ENCODE measurements at regions not wholly inside any gene's neighbourhood (a gene's known extent, or its start where the extent isn't known, plus 50 kb on each side); places are given as distances from the start of the nearest gene placed in this dataset.

DNA sequence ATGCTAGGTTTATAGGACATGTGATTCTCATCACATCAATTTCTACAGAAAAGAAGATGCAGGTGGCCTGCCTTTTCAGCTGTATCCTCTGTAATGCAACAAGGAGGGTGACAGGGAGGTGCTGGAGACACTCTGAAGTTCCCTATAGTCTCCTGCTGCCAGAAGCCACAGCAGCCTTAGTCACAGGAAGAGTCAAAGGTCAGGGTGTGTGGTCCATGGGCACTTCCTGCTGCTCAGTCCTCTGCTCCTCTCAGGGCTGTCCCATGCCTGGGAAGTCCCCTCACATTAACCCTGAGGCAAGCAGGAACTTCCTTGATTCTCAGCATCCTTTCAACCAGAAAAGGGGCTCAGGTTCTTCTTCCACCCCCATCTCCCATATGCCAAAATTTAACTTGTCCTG lies 144.8 kb upstream of the FOXA2 start:
- TF ChIP-seq, protein P1, sequence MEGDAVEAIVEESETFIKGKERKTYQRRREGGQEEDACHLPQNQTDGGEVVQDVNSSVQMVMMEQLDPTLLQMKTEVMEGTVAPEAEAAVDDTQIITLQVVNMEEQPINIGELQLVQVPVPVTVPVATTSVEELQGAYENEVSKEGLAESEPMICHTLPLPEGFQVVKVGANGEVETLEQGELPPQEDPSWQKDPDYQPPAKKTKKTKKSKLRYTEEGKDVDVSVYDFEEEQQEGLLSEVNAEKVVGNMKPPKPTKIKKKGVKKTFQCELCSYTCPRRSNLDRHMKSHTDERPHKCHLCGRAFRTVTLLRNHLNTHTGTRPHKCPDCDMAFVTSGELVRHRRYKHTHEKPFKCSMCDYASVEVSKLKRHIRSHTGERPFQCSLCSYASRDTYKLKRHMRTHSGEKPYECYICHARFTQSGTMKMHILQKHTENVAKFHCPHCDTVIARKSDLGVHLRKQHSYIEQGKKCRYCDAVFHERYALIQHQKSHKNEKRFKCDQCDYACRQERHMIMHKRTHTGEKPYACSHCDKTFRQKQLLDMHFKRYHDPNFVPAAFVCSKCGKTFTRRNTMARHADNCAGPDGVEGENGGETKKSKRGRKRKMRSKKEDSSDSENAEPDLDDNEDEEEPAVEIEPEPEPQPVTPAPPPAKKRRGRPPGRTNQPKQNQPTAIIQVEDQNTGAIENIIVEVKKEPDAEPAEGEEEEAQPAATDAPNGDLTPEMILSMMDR (conservative IDR thresholded peaks at IDR 0.05; ENCODE audit: low read depth, low read length): no peak
- TF ChIP-seq MAFK (IDR thresholded peaks at IDR 0.05; ENCODE audit: low read depth, low read length): no peak
- TF ChIP-seq RAD21 (IDR thresholded peaks at IDR 0.05; ENCODE audit: low read length): no peak
- TF ChIP-seq POLR2A (IDR thresholded peaks at IDR 0.05; ENCODE audit: low read depth, low read length): no peak
- TF ChIP-seq MAZ (IDR thresholded peaks at IDR 0.05; ENCODE audit: borderline replicate concordance, low read depth, low read length): no peak
- no peak for TF ChIP-seq CHD1 (IDR thresholded peaks at IDR 0.05; ENCODE audit: low read depth, low read length)
- TF ChIP-seq, protein P2, sequence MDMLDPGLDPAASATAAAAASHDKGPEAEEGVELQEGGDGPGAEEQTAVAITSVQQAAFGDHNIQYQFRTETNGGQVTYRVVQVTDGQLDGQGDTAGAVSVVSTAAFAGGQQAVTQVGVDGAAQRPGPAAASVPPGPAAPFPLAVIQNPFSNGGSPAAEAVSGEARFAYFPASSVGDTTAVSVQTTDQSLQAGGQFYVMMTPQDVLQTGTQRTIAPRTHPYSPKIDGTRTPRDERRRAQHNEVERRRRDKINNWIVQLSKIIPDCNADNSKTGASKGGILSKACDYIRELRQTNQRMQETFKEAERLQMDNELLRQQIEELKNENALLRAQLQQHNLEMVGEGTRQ (IDR thresholded peaks at IDR 0.05; ENCODE audit: low read depth, low read length): no peak
- TF ChIP-seq MXI1 (IDR thresholded peaks at IDR 0.05; ENCODE audit: borderline replicate concordance, low read depth, low read length): no peak
- TF ChIP-seq SMC3 (IDR thresholded peaks at IDR 0.05; ENCODE audit: low read depth, low read length): no peak
- no peak for TF ChIP-seq CEBPB (IDR thresholded peaks at IDR 0.05; ENCODE audit: low read depth, low read length)
- TF ChIP-seq, protein P3, sequence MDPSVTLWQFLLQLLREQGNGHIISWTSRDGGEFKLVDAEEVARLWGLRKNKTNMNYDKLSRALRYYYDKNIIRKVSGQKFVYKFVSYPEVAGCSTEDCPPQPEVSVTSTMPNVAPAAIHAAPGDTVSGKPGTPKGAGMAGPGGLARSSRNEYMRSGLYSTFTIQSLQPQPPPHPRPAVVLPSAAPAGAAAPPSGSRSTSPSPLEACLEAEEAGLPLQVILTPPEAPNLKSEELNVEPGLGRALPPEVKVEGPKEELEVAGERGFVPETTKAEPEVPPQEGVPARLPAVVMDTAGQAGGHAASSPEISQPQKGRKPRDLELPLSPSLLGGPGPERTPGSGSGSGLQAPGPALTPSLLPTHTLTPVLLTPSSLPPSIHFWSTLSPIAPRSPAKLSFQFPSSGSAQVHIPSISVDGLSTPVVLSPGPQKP (IDR thresholded peaks at IDR 0.05; ENCODE audit: borderline replicate concordance, low read depth, low read length): no peak
- no peak for TF ChIP-seq FOS (IDR thresholded peaks at IDR 0.05; ENCODE audit: low read depth, low read length)
- TF ChIP-seq BHLHE40 (IDR thresholded peaks at IDR 0.05; ENCODE audit: low read depth, low read length): no peak
- no peak for TF ChIP-seq RCOR1 (IDR thresholded peaks at IDR 0.05; ENCODE audit: insufficient replicate concordance, low read length)
